Gastrocnemius medialis (tissue), 4 donors: ENCODE measurements at regions not wholly inside any gene's neighbourhood (a gene's known extent, or its start where the extent isn't known, plus 50 kb on each side); places are given as distances from the start of the nearest gene placed in this dataset.
"Not testable (repeated sequence)": the region's sequence is repeated elsewhere in the genome, so short reads cannot be mapped to it uniquely, and the experiment has no call there.

Experiments used
- POLR2A ChIP-seq, 2 donors: fragments of 450-650 bp; IDR thresholded peaks; one replicate each; pipeline ENCODE4 v1.6.1; 2017; ENCODE audit warnings: antibody characterized with exemption in 2 of 2, mild to moderate bottlenecking in 2 of 2, moderate library complexity in 2 of 2
- TF ChIP-seq, protein P1 (sequence below), 5 experiments: fragments of 450-650 bp in 3 of 5; fragments of 200-600 bp in 2 of 5; sonication (generic) in 2 of 5; IDR thresholded peaks in 4 of 5; conservative IDR thresholded peaks in 1 of 5; 1 replicate in 4 of 5; 2 replicates in 1 of 5; pipeline ENCODE4 v1.5.1; 2016 to 2019; ENCODE audit warnings: antibody characterized with exemption in 5 of 5, mild to moderate bottlenecking in 3 of 5, moderate library complexity in 3 of 5

DNA sequence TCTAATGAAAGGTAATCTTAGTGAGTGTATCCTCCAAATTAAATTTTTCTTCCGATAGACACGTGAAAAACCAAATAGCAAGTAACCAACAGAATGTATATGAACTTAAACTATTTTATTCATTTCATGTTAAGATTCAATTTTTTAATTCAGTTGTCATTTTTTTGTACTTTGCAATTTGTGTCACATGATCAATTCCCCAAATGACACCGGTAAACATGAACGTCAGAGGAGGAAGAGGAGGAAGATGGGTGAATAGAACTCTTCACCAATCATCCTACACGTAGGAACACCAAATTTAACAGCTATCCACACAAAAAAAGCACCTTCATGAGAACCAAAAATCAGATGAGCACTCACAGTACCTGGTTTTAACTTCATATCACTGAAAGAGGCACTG is 401.4 kb upstream of the MIR17HG start:
- TF ChIP-seq, protein P1, sequence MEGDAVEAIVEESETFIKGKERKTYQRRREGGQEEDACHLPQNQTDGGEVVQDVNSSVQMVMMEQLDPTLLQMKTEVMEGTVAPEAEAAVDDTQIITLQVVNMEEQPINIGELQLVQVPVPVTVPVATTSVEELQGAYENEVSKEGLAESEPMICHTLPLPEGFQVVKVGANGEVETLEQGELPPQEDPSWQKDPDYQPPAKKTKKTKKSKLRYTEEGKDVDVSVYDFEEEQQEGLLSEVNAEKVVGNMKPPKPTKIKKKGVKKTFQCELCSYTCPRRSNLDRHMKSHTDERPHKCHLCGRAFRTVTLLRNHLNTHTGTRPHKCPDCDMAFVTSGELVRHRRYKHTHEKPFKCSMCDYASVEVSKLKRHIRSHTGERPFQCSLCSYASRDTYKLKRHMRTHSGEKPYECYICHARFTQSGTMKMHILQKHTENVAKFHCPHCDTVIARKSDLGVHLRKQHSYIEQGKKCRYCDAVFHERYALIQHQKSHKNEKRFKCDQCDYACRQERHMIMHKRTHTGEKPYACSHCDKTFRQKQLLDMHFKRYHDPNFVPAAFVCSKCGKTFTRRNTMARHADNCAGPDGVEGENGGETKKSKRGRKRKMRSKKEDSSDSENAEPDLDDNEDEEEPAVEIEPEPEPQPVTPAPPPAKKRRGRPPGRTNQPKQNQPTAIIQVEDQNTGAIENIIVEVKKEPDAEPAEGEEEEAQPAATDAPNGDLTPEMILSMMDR (IDR thresholded peaks at IDR 0.05 in 4 of 5, conservative IDR thresholded peaks at IDR 0.05 in 1 of 5) = not testable (repeated sequence)
- TF ChIP-seq POLR2A (IDR thresholded peaks at IDR 0.05) = not testable (repeated sequence)
